Peyer's patch (tissue), 4 donors: ENCODE measurements at regions not wholly inside any gene's neighbourhood (a gene's known extent, or its start where the extent isn't known, plus 50 kb on each side); places are given as distances from the start of the nearest gene placed in this dataset.

ENCODE experiments used
- CTCF ChIP-seq, 6 experiments: fragments of 450-650 bp in 4 of 6; fragments of 200-600 bp in 2 of 6; sonication (generic) in 1 of 6; IDR thresholded peaks; one replicate each; pipeline ENCODE4 v1.5.1; 2017 to 2019; ENCODE audit warnings: antibody characterized with exemption in 6 of 6, mild to moderate bottlenecking in 3 of 6, moderate library complexity in 1 of 6
- POLR2A ChIP-seq, 2 donors: fragments of 450-650 bp; IDR thresholded peaks; one replicate each; pipeline ENCODE4 v1.5.1; 2017; ENCODE audit warnings: antibody characterized with exemption in 2 of 2, mild to moderate bottlenecking in 2 of 2, moderate library complexity in 2 of 2

DNA sequence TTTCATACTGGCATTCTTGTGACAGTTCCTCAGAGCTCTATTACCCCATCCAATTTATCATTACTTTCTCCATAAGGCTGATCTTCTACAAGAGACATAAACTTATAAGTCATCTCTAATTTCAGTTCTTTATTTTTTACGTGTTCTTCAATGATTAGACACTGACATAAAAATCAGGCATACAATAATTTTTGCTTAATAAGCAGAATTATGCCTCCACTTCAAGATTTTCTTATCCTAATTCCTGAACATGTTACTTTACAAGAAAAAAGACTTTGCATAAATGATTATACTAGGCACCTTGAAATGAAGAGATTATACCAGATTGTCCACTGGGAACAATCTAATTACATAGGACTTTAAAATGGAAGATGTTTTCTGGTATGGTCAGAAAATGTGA lies 1304.5 kb upstream of the SLC39A10 start:
- no peak for TF ChIP-seq POLR2A (IDR thresholded peaks at IDR 0.05)
- no peak for TF ChIP-seq CTCF (IDR thresholded peaks at IDR 0.05)
